CMK (cell line): ENCODE measurements at regions not wholly inside any gene's neighbourhood (a gene's known extent, or its start where the extent isn't known, plus 50 kb on each side); places are given as distances from the start of the nearest gene placed in this dataset.
"Not testable (repeated sequence)": the region's sequence is repeated elsewhere in the genome, so short reads cannot be mapped to it uniquely, and the experiment has no call there.

Source experiments
- DNase-seq: peaks from one replicate; pipeline ENCODE4 v3.0.0-alpha.2; 2010; ENCODE audit warnings: low read depth

GRCh38 chr5:57887851-57888621, 405.4 kb upstream of the ACTBL2 start:
- DNase-seq, result no peak

DNA sequence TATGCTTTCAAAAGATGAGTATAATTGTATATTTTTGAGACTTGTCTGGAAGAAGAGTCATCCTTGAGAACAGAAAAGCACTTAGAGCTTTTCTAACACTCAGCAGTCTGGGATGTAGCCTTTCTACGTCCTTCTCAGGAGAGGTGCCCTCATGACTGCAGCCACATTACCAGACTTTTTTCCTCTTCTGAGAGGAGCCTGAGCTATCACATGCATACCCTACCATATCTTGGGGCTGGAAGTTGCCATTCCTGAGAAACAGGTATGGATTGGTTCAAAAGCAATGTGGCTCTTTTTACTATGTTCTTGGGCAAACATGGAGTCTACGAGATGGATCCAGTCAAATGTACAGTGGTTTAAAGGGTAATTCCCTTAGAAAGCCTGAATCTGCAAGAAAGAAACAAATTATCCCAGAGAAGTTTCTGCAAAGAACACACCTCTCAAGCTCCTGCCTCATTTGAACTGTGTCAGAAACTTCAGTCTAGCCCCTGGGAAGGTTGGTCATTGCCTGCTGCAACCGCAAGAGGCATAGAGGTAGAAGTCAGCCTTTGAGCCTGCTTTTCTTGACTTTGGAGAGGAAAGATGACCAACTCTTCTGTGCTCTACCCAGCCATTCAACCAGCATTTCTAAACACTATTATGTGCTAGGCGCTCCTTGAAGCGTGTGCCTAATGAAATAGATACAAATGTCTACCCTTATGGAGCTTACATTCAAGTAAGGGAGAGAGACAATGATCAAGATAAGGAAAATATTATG, 401.9 kb upstream of the ACTBL2 start:
- DNase-seq, result no peak

DNA sequence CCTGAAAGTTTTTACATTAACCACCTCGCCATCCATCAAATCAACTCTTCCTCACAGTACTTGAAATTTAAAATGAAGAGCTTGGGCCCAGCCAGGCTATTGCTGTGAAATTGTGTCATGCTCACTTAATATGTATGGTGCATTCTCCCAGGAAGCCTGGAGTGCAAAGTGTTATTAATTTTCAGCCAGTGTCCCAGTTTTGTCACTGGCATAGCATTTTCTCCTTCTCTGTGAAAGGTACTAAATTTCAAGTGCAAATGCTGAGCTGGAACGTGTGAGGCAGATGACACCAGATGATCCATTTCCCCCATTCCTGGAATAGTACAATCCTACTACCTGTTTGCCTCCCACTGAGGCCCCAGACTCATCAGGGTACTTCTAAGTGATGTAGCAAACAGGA, 397.6 kb upstream of the ACTBL2 start:
- DNase-seq, result no peak

GRCh38 chr5:57878301-57878722, 395.7 kb upstream of the ACTBL2 start:
- DNase-seq, result no peak

- DNase-seq, result no peak
Measured at GRCh38 chr5:57871496-57871895, 388.9 kb upstream of the ACTBL2 start.

GRCh38 chr5:57870267-57870666, 387.7 kb upstream of the ACTBL2 start:
- DNase-seq, result not testable (repeated sequence)

DNA sequence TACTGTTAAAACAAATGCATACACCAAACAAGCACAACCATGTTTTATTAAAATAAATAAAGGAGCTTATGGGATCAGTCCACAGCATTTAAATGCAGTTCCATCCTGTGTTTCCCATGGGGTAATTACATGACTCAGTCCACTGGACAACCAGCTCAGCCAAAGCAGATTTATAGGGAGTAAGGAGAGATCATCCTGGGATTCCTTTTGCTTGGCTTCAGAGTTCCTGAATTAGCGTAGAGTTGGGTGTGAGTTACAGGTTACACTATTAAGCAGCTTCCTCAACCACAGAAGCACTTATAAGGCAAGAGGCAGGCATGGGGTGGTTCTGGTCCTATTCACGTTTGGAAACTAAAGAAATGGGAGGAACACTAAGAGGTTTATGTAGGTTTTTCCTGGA, 381.1 kb upstream of the ACTBL2 start:
- DNase-seq, result no peak

DNA sequence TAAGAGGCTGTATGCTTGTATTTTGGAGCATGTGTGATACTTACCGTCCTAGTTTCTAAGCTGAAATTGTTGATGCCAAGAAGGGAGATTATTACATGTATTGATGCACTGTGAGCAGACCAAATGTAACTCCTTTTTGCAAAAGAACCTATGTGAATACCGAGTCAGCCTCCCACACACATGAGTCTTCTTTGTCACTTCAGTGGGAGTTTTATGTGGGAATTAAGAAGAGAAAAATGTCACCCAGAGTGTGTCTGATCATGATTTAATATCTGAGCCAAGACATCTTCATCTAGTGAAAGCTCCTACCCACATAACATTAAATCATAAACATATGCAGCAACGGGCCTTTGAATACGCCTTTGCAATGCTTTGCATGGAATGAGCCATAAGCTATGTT, 380.3 kb upstream of the ACTBL2 start:
- DNase-seq, result no peak

- no peak for DNase-seq
Measured at GRCh38 chr5:57862471-57862911, 379.9 kb upstream of the ACTBL2 start.

DNA sequence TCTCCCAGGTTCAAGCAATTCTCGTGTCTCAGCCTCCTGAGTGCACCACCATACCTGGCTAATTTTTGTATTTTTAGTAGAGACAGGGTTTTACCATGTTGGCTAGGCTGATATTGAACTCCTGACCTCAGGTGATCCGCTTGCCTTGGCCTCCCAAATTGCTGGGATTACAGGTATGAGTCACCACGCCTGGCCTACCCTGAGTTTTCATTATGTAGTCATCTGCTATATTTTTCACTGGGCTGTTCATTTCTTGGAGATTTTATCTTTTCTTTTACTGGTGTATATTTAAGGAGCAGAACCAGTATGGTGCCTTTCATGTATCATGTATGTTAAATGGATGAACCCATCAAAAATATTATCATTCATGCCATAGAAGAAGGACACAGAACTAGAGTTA, 377.0 kb upstream of the ACTBL2 start:
- no peak for DNase-seq

GRCh38 chr5:57858905-57859304, 376.3 kb upstream of the ACTBL2 start:
- no peak for DNase-seq

- DNase-seq, result no peak
Measured at GRCh38 chr5:57857696-57858095, 375.1 kb upstream of the ACTBL2 start.

DNA sequence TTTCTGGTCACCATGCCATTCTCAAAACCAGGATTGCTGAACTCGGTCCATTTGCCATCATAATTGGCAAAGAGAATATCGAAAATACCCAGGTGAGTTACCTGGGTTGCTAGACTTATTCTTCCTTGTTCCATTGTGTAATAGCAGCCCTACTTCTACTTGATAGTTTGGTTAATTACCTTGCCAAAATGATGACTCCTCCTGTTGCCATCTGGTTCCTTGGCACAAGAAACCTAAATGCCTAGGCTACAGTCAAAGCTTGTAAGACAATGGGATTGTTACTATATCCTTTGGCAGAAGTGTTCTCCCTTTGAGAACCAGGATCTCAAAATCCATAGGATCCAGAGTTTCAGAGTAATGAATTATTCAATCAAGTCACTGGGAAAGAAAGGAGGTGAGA, 373.2 kb upstream of the ACTBL2 start:
- DNase-seq, result no peak

- no peak for DNase-seq
Measured at GRCh38 chr5:57853929-57854697, 371.5 kb upstream of the ACTBL2 start.

DNA sequence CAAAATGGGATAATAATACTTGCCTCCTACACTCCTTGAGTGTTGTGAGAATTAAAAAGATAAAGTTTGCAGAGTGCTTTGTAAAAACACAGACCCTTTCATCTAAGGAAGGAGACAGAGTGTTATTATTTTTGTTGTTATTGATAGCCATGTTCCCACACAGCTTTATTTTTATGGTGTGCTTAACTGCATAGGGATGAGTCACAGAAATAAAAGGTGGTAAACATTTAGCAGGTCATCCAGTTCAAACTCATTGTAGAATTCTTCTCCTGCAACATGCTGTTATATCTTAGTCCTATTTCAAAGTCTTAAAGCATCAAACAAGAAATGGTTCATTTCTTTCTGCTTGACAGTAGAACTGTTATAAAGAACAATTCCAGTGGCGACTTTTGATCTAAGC, 367.5 kb upstream of the ACTBL2 start:
- no peak for DNase-seq

GRCh38 chr5:57845025-57845424, 362.4 kb upstream of the ACTBL2 start:
- no peak for DNase-seq

DNA sequence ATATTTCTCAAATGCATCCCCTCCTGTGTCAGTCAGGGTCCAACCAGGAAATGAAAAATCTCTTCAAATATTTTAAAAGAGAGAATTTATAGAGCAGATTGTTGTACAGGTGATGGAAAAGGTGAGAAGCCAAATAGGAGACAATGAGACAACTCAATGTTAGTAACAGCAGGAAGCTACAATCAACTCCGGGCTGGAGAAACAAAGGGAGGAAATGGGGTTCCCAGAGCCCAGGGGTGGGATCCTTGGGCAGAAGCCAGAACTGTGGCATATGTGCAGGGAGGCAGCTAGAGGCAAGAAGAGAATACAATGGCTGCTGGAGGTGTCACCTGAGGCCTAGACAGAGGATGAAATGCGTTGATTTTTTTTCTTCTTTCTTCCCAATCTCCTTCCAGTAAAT, 361.8 kb upstream of the ACTBL2 start:
- DNase-seq, result no peak

DNA sequence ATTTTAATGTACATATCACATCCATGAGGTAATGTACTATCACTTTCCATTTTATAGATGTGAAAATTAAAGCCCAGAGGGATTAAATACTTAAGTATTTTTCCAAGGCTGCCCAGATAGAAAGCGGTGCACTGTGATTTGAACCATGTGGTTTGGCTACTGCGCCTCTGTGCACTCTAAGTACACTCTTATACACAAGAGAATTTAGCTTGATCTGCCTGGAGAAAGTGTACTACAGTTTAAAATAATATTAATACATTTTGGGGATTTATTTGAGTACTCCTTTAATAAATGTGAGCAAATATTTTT, 360.4 kb upstream of the ACTBL2 start:
- DNase-seq, result no peak

- no peak for DNase-seq
Measured at GRCh38 chr5:57842364-57843058, 359.9 kb upstream of the ACTBL2 start.

GRCh38 chr5:57841676-57842363, 359.2 kb upstream of the ACTBL2 start:
- no peak for DNase-seq

GRCh38 chr5:57839437-57840079, 356.9 kb upstream of the ACTBL2 start:
- no peak for DNase-seq
